ENCODE measurements at regions not wholly inside any gene's neighbourhood (a gene's known extent, or its start where the extent isn't known, plus 50 kb on each side); places are given as distances from the start of the nearest gene placed in this dataset.

GRCh38 chr10:128710098-128710797 lies 584.0 kb upstream of the MKI67 start:
- DNase-seq = no peak

- DNase-seq = no peak
These were observed 584.6 kb upstream of the MKI67 start for GRCh38 chr10:128710798-128711183.

- DNase-seq = no peak
These were observed 585.6 kb upstream of the MKI67 start for GRCh38 chr10:128711806-128712205.

- DNase-seq = no peak
These were observed 586.6 kb upstream of the MKI67 start for GRCh38 chr10:128712661-128713400.

GRCh38 chr10:128713471-128713870 lies 587.2 kb upstream of the MKI67 start:
- peak; percentile 23 to 80 (median 58) for DNase-seq

GRCh38 chr10:128713874-128714570 lies 587.8 kb upstream of the MKI67 start:
- peak; percentile 73 to 96 (median 92) for DNase-seq

GRCh38 chr10:128714644-128715415 lies 588.6 kb upstream of the MKI67 start:
- peak in 2 of 3 donors; percentile 24 to 70 for DNase-seq

GRCh38 chr10:128716181-128716580 lies 590.0 kb upstream of the MKI67 start:
- no peak for DNase-seq

- DNase-seq = no peak
These were observed 595.8 kb upstream of the MKI67 start for GRCh38 chr10:128721963-128722445.

- no peak for DNase-seq
These were observed 596.7 kb upstream of the MKI67 start for GRCh38 chr10:128722947-128723346.

GRCh38 chr10:128723631-128724205 lies 597.5 kb upstream of the MKI67 start:
- DNase-seq = no peak

- no peak for DNase-seq
These were observed 599.3 kb upstream of the MKI67 start for GRCh38 chr10:128725531-128725930.

GRCh38 chr10:128727114-128727513 lies 600.9 kb upstream of the MKI67 start:
- no peak for DNase-seq

- DNase-seq = no peak
These were observed 603.7 kb upstream of the MKI67 start for GRCh38 chr10:128729910-128730420.

- no peak for DNase-seq
These were observed 604.7 kb upstream of the MKI67 start for GRCh38 chr10:128730922-128731321.

GRCh38 chr10:128734161-128734560 lies 607.9 kb upstream of the MKI67 start:
- no peak for DNase-seq

GRCh38 chr10:128734734-128735133 lies 608.5 kb upstream of the MKI67 start:
- no peak for DNase-seq

GRCh38 chr10:128735996-128736395 lies 609.8 kb upstream of the MKI67 start:
- no peak for DNase-seq

- DNase-seq = peak in 1 of 3 donors; percentile 45
These were observed 612.2 kb upstream of the MKI67 start for GRCh38 chr10:128738386-128738915.

- no peak for DNase-seq
These were observed 613.7 kb upstream of the MKI67 start for GRCh38 chr10:128739930-128740329.

GRCh38 chr10:128741180-128741579 lies 615.0 kb upstream of the MKI67 start:
- no peak for DNase-seq

All from muscle of back (tissue), 3 donors.